Muscle layer of colon (tissue), 2 donors: ENCODE measurements at regions not wholly inside any gene's neighbourhood (a gene's known extent, or its start where the extent isn't known, plus 50 kb on each side); places are given as distances from the start of the nearest gene placed in this dataset.

Experiments
- H3K27ac ChIP-seq: one replicate; pipeline ENCODE4 v1.7.0; 2013; ENCODE audit warnings: low read depth, mild to moderate bottlenecking, low read length, moderate library complexity
- H3K27me3 ChIP-seq, 2 donors: one replicate each; pipeline ENCODE4 v1.7.0; 2013; ENCODE audit warnings: low read length in 2 of 2, mild to moderate bottlenecking in 2 of 2; ENCODE audit not compliant: insufficient read depth in 2 of 2, control insufficient read depth in 1 of 2
- H3K36me3 ChIP-seq: one replicate; pipeline ENCODE4 v1.7.0; 2013; ENCODE audit warnings: mild to moderate bottlenecking, low read length; ENCODE audit not compliant: insufficient read depth
- H3K4me1 ChIP-seq: one replicate; pipeline ENCODE4 v1.7.0; 2013; ENCODE audit warnings: mild to moderate bottlenecking, low read length; ENCODE audit not compliant: insufficient read depth
- H3K4me3 ChIP-seq, 2 donors: one replicate each; pipeline ENCODE4 v1.7.0; 2013; ENCODE audit warnings: low read length in 2 of 2, low read depth in 1 of 2, mild to moderate bottlenecking in 1 of 2, moderate library complexity in 1 of 2
- H3K9ac ChIP-seq: one replicate; pipeline ENCODE4 v1.7.0; 2013; ENCODE audit warnings: low read length
- H3K9me3 ChIP-seq: one replicate; pipeline ENCODE4 v1.7.0; 2013; ENCODE audit warnings: mild to moderate bottlenecking, low read length
- donor health status: abdominal sarcoma.
- donor health status: Adenocarcinoma of cecum.

- no peaks in the 10 kb centered on the region for H3K4me1 ChIP-seq
- no peaks in the 10 kb centered on the region for H3K9me3 ChIP-seq
- no peaks in the 10 kb centered on the region for H3K27me3 ChIP-seq
- no peak overlapping the region for H3K4me3 ChIP-seq
- H3K9ac ChIP-seq: no peak overlapping the region
- no peaks in the 10 kb centered on the region for H3K36me3 ChIP-seq
- H3K27ac ChIP-seq: no peak overlapping the region
Observed at GRCh38 chr4:114277690-114278089, 298.2 kb upstream of the ARSJ start.

DNA sequence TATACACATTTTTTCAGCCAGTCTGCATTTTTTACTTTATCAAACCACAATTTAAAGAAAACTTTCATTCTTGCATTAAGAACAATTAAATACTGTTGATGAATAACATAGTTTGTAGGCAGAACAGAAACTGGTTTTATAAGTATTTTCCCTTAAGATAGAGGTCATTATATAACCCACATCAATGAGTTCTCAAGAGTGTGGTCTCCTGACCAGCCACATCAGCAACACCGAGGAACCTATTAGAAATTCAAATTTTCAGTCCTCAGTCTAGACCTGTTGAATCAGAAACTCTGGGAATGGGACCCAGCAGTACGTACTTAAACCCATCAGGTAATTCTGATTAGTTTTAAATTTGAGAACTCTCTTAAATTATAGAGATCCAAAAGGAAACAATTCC lies 299.6 kb upstream of the ARSJ start:
- Histone ChIP-seq H3K36me3 (no peaks in the 10 kb centered on the region), H3K9ac (no peak overlapping the region), H3K27ac (no peak overlapping the region), H3K9me3 (no peaks in the 10 kb centered on the region), H3K4me1 (no peaks in the 10 kb centered on the region), H3K4me3 (no peak overlapping the region), H3K27me3 (no peaks in the 10 kb centered on the region)

DNA sequence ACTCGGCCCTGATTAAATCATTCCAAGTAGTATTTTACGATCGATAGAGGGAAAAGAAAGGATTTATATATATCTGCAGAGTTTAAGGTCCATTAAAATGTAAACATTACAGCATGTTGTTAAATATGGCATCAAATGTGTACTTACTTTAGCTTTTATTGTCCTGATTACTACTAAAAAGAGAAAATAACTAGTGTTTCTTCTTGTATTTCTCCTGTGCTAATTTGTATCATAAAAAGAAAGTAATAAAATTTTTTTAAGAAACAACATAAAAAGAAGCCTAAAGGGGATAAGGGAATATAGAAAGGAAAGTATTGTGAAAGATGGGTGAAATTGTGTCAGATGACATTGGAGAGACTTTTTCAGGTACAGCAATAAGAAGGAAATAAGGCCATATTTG lies 300.3 kb upstream of the ARSJ start:
- no peaks in the 10 kb centered on the region for H3K4me1 ChIP-seq
- H3K27ac ChIP-seq: no peak overlapping the region
- H3K9ac ChIP-seq: no peak overlapping the region

DNA sequence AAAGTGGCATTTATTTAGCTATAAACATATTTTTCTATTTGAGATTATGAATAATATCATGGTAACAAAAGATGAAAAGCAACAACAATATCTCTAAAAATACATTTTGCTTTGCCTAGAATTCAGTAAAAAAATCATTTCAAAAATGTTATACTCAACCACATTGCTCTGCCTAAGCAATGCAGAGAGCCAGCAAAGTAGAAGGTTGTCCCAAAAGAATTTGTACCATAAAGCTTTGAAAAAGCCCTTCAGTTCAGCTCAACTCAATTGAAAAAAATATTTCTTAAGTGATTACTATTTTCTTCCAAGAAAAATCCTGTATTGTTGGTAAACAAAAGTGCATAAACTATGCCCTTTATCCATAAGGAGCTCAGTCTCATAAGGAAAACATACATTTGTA lies 301.2 kb upstream of the ARSJ start:
- no peaks in the 10 kb centered on the region for H3K36me3 ChIP-seq
- no peaks in the 10 kb centered on the region for H3K27me3 ChIP-seq
- H3K4me1 ChIP-seq: no peaks in the 10 kb centered on the region
- no peaks in the 10 kb centered on the region for H3K9me3 ChIP-seq
- H3K27ac ChIP-seq: no peak overlapping the region
- no peak overlapping the region for H3K9ac ChIP-seq
- no peak overlapping the region for H3K4me3 ChIP-seq

More for the DNA sequence above, 300.3 kb upstream of the ARSJ start:
- H3K36me3 ChIP-seq: no peaks in the 10 kb centered on the region
- no peaks in the 10 kb centered on the region for H3K9me3 ChIP-seq
- H3K27me3 ChIP-seq: no peaks in the 10 kb centered on the region
- H3K4me3 ChIP-seq: no peak overlapping the region

- Histone ChIP-seq H3K4me3 (no peak overlapping the region), H3K27ac (no peak overlapping the region), H3K9ac (no peak overlapping the region), H3K4me1 (no peaks in the 10 kb centered on the region), H3K9me3 (no peaks in the 10 kb centered on the region), H3K36me3 (no peaks in the 10 kb centered on the region), H3K27me3 (no peaks in the 10 kb centered on the region)
Observed at GRCh38 chr4:114281164-114281960, 301.9 kb upstream of the ARSJ start.

GRCh38 chr4:114282937-114283336 lies 303.5 kb upstream of the ARSJ start:
- no peaks in the 10 kb centered on the region for H3K27me3 ChIP-seq
- no peaks in the 10 kb centered on the region for H3K9me3 ChIP-seq
- no peak overlapping the region for H3K9ac ChIP-seq
- H3K27ac ChIP-seq: no peak overlapping the region
- H3K4me1 ChIP-seq: no peaks in the 10 kb centered on the region
- no peak overlapping the region for H3K4me3 ChIP-seq
- no peaks in the 10 kb centered on the region for H3K36me3 ChIP-seq

GRCh38 chr4:114284629-114285028 lies 305.2 kb upstream of the ARSJ start:
- H3K27me3 ChIP-seq: no peaks in the 10 kb centered on the region
- H3K4me3 ChIP-seq: no peak overlapping the region
- H3K9me3 ChIP-seq: no peaks in the 10 kb centered on the region
- H3K9ac ChIP-seq: no peak overlapping the region
- H3K36me3 ChIP-seq: no peaks in the 10 kb centered on the region
- H3K27ac ChIP-seq: no peak overlapping the region
- H3K4me1 ChIP-seq: no peaks in the 10 kb centered on the region

DNA sequence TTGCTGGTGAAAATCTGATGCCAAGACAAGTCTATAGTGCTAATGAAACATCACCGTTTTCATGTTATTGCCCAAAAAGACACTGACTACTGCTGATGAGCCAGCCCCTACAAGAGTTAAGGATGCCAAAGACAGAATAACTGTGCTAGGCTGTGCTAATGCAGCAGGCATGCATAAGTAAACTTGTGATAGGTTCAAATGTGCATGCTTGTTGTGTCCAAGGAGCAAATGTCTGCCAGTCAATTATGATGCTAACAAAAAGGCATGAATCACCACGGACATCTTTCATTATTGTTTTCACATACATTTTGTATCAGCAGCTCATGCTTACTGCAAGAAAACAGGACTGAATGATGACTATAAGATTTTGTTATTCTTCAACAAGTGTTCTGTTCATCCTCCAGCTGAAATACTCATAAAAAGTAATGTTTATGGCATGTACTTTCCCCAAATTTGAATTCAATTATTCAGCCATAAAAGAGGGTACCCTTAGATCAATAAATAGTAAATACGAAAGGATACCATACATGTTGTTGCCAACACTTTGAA lies 306.9 kb upstream of the ARSJ start:
- Histone ChIP-seq H3K27ac (no peak overlapping the region), H3K4me1 (no peaks in the 10 kb centered on the region), H3K9ac (no peak overlapping the region), H3K4me3 (no peak overlapping the region), H3K9me3 (no peaks in the 10 kb centered on the region), H3K27me3 (no peaks in the 10 kb centered on the region), H3K36me3 (no peaks in the 10 kb centered on the region)

DNA sequence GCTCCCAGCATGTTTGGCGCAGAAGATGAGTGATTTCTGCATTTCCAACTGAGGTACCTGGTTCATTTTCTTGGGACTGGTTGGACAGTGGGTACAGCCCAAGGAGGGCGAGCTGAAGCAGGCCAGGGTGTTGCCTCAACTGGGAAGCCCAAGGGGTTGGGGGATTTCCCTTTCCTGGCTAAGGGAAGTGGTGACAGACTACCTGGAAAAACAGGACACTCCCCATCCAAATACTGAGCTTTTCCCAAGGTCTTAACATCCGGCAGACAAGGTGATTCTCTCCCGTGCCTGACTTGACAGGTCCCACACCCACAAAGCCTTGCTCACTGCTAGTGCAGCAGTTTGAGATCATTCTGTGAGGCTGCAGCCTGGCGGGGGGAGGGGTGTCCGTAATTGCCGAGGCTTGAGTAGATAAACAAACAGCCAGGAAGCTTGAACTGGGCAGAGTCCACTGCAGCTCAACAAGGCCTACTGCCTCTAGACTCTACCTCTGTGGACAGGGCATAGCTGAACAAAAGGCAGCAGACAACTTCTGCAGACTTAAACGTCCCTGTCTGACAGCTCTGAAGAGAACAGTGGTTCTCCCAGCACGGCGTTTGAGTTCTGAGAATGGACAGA lies 307.7 kb upstream of the ARSJ start:
- Histone ChIP-seq H3K27me3 (no peaks in the 10 kb centered on the region), H3K9me3 (no peaks in the 10 kb centered on the region), H3K4me1 (no peaks in the 10 kb centered on the region), H3K9ac (no peak overlapping the region), H3K27ac (no peak overlapping the region), H3K36me3 (no peaks in the 10 kb centered on the region), H3K4me3 (no peak overlapping the region)

- Histone ChIP-seq H3K27ac (no peak overlapping the region), H3K27me3 (no peaks in the 10 kb centered on the region), H3K36me3 (no peaks in the 10 kb centered on the region), H3K4me1 (no peaks in the 10 kb centered on the region), H3K4me3 (no peak overlapping the region), H3K9me3 (no peaks in the 10 kb centered on the region), H3K9ac (no peak overlapping the region)
Observed at GRCh38 chr4:114296126-114296525, 302.5 kb upstream of the UGT8 start.

DNA sequence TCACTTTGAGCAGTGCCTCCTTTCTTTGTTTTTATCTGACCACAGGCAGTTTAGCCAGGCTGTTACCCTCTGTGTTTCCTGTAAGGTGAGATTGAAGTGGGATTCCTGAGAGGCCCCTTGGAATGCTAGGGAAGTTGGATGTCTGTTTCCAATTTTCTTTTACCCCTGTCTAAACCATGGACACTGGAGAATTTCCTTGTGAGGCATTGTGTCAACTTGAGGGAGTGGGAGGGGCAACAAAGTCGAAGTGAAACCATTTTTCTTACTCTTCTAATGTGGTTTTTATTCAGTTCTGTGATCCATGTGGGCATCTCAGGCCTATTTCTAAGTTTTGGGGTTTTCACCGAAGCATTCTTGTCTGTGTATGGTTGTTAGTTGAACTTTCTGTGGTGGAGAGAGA lies 296.1 kb upstream of the UGT8 start:
- no peaks in the 10 kb centered on the region for H3K9me3 ChIP-seq
- H3K27me3 ChIP-seq: no peaks in the 10 kb centered on the region
- H3K4me3 ChIP-seq: no peak overlapping the region
- no peaks in the 10 kb centered on the region for H3K36me3 ChIP-seq
- H3K9ac ChIP-seq: no peak overlapping the region
- no peaks in the 10 kb centered on the region for H3K4me1 ChIP-seq
- no peak overlapping the region for H3K27ac ChIP-seq

- Histone ChIP-seq H3K4me1 (no peaks in the 10 kb centered on the region), H3K9me3 (no peaks in the 10 kb centered on the region), H3K9ac (no peak overlapping the region), H3K4me3 (no peak overlapping the region), H3K36me3 (no peaks in the 10 kb centered on the region), H3K27ac (no peak overlapping the region), H3K27me3 (no peaks in the 10 kb centered on the region)
Observed at GRCh38 chr4:114304046-114304445, 294.6 kb upstream of the UGT8 start.
